ENCODE measurements at regions not wholly inside any gene's neighbourhood (a gene's known extent, or its start where the extent isn't known, plus 50 kb on each side); places are given as distances from the start of the nearest gene placed in this dataset.

DNA sequence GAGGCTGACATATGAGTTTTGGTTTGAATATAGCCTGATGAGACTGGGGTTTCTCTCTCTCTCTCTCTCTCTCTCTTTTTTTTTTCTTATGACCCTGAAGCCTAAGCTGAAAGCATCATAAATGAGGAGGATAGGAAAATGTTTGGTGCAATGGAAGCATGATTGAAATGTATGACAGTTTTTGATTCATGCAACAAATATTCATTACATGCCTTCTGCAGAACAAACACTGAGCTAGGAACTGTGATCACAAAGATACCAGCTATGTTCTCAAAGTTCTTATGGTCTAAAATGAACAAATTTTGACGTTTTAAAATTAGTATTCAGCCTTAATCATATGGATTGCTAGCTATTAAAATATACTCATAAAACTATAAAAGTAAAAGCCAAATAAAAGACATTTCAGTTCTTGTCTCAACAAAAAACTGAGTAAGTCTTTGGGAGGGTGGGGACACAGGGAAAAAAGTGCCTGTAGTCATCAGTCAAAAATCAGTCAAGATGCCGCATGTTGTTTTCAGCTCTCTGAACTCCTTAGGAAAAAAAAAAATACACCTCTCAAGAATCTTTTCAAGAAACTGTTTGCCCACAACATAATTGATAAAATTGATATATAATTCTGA, 57.2 kb downstream of the NKX6-1 start:
- Histone ChIP-seq H3K4me1 (ENCODE audit: control insufficient read depth, insufficient read depth, low read length) (no peaks in the 10 kb centered on the region), H3K9me3 (replicated peaks; ENCODE audit: control insufficient read depth, insufficient read depth, low read length) (no peaks in the 10 kb centered on the region), H3K79me2 (ENCODE audit: control insufficient read depth, insufficient read depth, low read length) (no peaks in the 10 kb centered on the region), H3K27ac (ENCODE audit: control insufficient read depth, insufficient read depth) (no peak overlapping the region), H3K27me3 (replicated peaks in 1 of 2; ENCODE audit: control insufficient read depth in 2 of 2, insufficient read depth in 2 of 2, low read length in 1 of 2) (no peaks in the 10 kb centered on the region), H4K20me1 (ENCODE audit: control insufficient read depth, insufficient read depth) (no peaks in the 10 kb centered on the region), H3K9ac (ENCODE audit: control insufficient read depth, insufficient read depth, low read length) (no peak overlapping the region), H3K36me3 (ENCODE audit: control insufficient read depth in 2 of 2, insufficient read depth in 2 of 2, low read length in 1 of 2) (no peaks in the 10 kb centered on the region), H3K4me2 (ENCODE audit: control insufficient read depth, insufficient read depth) (no peak overlapping the region), H2AFZ (ENCODE audit: control insufficient read depth, low read depth, low read length) (no peak overlapping the region), H3K4me3 (no peak overlapping the region)
- ChIA-PET SMC1A (ENCODE audit: uncharacterized antibody, unreplicated experiment) (interaction anchor here (1.2 to 1.4 kb wide), 2 partner anchors 9 to 10 kb away, joined by 3 read pairs; no protein-coding TSS in a partner anchor), POLR2A (no interaction called here), RAD21 (ENCODE audit: unreplicated experiment) (no interaction called here), CTCF (interaction anchor here (1.1 to 1.2 kb wide), 2 partner anchors 10 to 20 kb away, joined by 3 to 6 read pairs; no protein-coding TSS in a partner anchor)
- ATAC-seq (no peak), DNase-seq (ENCODE audit: low read depth, low spot score) (no peak), FAIRE-seq (no peak)
- WGBS (ENCODE audit: insufficient coverage, insufficient replicate concordance, low lambda C conversion rate, missing lambda C conversion rate): 45% methylated on average over 2 of the region's 2 CpGs
- TF ChIP-seq, protein P1, sequence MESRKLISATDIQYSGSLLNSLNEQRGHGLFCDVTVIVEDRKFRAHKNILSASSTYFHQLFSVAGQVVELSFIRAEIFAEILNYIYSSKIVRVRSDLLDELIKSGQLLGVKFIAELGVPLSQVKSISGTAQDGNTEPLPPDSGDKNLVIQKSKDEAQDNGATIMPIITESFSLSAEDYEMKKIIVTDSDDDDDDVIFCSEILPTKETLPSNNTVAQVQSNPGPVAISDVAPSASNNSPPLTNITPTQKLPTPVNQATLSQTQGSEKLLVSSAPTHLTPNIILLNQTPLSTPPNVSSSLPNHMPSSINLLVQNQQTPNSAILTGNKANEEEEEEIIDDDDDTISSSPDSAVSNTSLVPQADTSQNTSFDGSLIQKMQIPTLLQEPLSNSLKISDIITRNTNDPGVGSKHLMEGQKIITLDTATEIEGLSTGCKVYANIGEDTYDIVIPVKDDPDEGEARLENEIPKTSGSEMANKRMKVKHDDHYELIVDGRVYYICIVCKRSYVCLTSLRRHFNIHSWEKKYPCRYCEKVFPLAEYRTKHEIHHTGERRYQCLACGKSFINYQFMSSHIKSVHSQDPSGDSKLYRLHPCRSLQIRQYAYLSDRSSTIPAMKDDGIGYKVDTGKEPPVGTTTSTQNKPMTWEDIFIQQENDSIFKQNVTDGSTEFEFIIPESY (IDR thresholded peaks at IDR 0.05): no peak
- TF ChIP-seq SMAD5 (IDR thresholded peaks at IDR 0.05; ENCODE audit: low read depth): no peak
- no TSS peak for BruUV-seq (replicated peaks)
- in situ Hi-C loops (cut with MboI): no loop called here
- intact Hi-C loops (cut with micrococcal nuclease; ENCODE audit: unreplicated experiment): no loop called here

DNA sequence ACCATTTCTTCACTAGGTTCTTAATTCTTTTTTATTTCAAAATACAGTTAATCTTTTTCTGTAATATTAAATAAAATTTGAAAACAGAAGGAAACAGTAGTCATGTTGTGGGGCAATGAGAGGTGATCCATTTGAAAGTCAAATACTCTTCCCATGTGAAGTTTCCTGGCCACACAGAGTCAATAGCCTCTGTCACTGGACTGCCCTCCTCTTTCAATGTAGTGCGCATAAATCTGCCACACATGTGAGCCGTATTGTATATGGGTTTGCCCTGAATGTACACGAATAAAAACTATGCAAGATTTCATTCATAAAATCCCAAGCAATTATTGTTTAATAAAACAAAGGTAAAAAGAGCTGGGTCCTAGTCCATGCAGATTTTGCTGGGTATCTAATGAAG, 59.1 kb downstream of the NKX6-1 start:
- no peak overlapping the region for H3K4me3 ChIP-seq
- H3K27ac ChIP-seq (ENCODE audit: control insufficient read depth, insufficient read depth): no peak overlapping the region
- H2AFZ ChIP-seq (ENCODE audit: control insufficient read depth, low read depth, low read length): no peak overlapping the region
- BruUV-seq (replicated peaks): no TSS peak
- H3K4me2 ChIP-seq (ENCODE audit: control insufficient read depth, insufficient read depth): no peak overlapping the region
- ChIA-PET CTCF (no interaction called here), POLR2A (no interaction called here), RAD21 (ENCODE audit: unreplicated experiment) (no interaction called here), SMC1A (ENCODE audit: uncharacterized antibody, unreplicated experiment) (interaction anchor here (0.7 kb wide), 1 partner anchor 9 kb away, joined by 3 read pairs; no protein-coding TSS in a partner anchor)
- no peak for TF ChIP-seq ZNF384 (IDR thresholded peaks at IDR 0.05; ENCODE audit: borderline replicate concordance, low read depth, low read length)
- H3K9me3 ChIP-seq (replicated peaks; ENCODE audit: control insufficient read depth, insufficient read depth, low read length): no peaks in the 10 kb centered on the region
- H4K20me1 ChIP-seq (ENCODE audit: control insufficient read depth, insufficient read depth): no peaks in the 10 kb centered on the region
- no peaks in the 10 kb centered on the region for H3K36me3 ChIP-seq (ENCODE audit: control insufficient read depth in 2 of 2, insufficient read depth in 2 of 2, low read length in 1 of 2)
- no peak for FAIRE-seq
- no peak for DNase-seq (ENCODE audit: low read depth, low spot score)
- no peak for ATAC-seq
- 36% methylated on average over 3 of the region's 3 CpGs for WGBS (ENCODE audit: insufficient coverage, insufficient replicate concordance, low lambda C conversion rate, missing lambda C conversion rate)
- H3K79me2 ChIP-seq (ENCODE audit: control insufficient read depth, insufficient read depth, low read length): no peaks in the 10 kb centered on the region
- in situ Hi-C loops (cut with MboI): no loop called here
- no peak overlapping the region for H3K9ac ChIP-seq (ENCODE audit: control insufficient read depth, insufficient read depth, low read length)
- no peaks in the 10 kb centered on the region for H3K27me3 ChIP-seq (replicated peaks in 1 of 2; ENCODE audit: control insufficient read depth in 2 of 2, insufficient read depth in 2 of 2, low read length in 1 of 2)
- H3K4me1 ChIP-seq (ENCODE audit: control insufficient read depth, insufficient read depth, low read length): no peaks in the 10 kb centered on the region
- intact Hi-C loops (cut with micrococcal nuclease; ENCODE audit: unreplicated experiment): no loop called here
